ENCODE measurements at regions not wholly inside any gene's neighbourhood (a gene's known extent, or its start where the extent isn't known, plus 50 kb on each side); places are given as distances from the start of the nearest gene placed in this dataset.

DNA sequence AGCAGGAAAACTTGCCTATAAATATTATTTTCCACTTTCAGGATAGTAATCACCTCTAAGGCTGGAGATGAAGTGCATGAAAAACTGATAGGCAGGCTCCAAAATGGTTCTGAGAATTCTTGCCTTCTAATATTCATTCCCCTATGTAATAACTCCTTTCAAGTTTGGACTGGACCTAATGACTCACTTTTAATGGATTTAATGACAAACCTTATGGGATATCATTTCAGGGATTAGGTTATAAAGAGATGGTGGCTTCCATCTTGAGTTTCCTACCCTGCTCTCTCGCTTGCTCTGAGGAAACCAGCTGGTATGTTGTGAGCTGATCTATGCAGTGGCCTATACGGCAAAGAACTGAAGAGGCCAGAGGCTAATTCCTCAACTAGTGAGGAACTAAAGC, 192.0 kb downstream of the BCHE start:
- no peaks in the 10 kb centered on the region for H3K36me3 ChIP-seq (ENCODE audit: control insufficient read depth in 4 of 4, insufficient read depth in 4 of 4, low read length in 4 of 4)
- H3K4me3 ChIP-seq: no peak overlapping the region
- H3K9me3 ChIP-seq (ENCODE audit: control insufficient read depth in 4 of 4, insufficient read depth in 3 of 4, low read length in 3 of 4): peaks cover 0 to 4% (median 1%) of the 10 kb centered on the region in 4 donors
- H3K27ac ChIP-seq (ENCODE audit: low read depth in 1 of 2, low read length in 1 of 2): no peak overlapping the region
- peaks cover 0 to 4% (median 0%) of the 10 kb centered on the region in 5 donors for H3K4me1 ChIP-seq (ENCODE audit: control insufficient read depth in 5 of 5, insufficient read depth in 5 of 5, low read length in 5 of 5)
- DNase-seq (no peak), ATAC-seq (ENCODE audit: insufficient read depth, low FRiP score) (no peak)
- no peaks in the 10 kb centered on the region for H3K27me3 ChIP-seq (ENCODE audit: control insufficient read depth in 3 of 3, insufficient read depth in 3 of 3, low read length in 2 of 3)
- 84 to 85% methylated on average over 2 of the region's 2 CpGs for WGBS, 2 donors
- H3K9ac ChIP-seq (ENCODE audit: insufficient read depth in 1 of 2, low read length in 2 of 2): no peak overlapping the region
- no peak for TF ChIP-seq CTCF (IDR thresholded peaks at IDR 0.05; ENCODE audit: control extremely low read depth, extremely low read depth)

DNA sequence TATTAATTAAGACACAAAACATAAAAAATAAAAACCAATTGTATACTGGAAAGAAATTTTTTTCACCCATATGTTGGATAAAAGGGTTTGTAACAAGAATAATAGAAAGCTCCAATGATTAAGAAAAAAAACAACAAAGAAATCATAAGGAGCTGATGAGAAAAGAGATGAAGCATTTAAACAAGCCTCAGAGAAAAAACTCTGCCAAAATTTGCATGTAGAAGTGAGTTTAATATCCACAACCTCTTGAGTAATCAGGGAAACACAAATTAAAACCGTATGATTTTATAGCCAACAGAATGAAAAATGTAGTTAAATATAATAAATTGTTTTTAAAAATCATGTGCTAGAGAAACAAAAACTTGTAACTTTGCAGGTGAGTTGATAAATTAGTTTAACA, 192.9 kb downstream of the BCHE start:
- H3K4me3 ChIP-seq: no peak overlapping the region
- H3K9ac ChIP-seq (ENCODE audit: insufficient read depth in 1 of 2, low read length in 2 of 2): no peak overlapping the region
- DNase-seq (no peak), ATAC-seq (ENCODE audit: insufficient read depth, low FRiP score) (no peak)
- H3K27ac ChIP-seq (ENCODE audit: low read depth in 1 of 2, low read length in 1 of 2): no peak overlapping the region
- H3K36me3 ChIP-seq (ENCODE audit: control insufficient read depth in 4 of 4, insufficient read depth in 4 of 4, low read length in 4 of 4): no peaks in the 10 kb centered on the region
- WGBS, 2 donors: 66 to 80% methylated on average over 1 of the region's 1 CpG
- peaks cover 0 to 4% (median 0%) of the 10 kb centered on the region in 5 donors for H3K4me1 ChIP-seq (ENCODE audit: control insufficient read depth in 5 of 5, insufficient read depth in 5 of 5, low read length in 5 of 5)
- TF ChIP-seq CTCF (IDR thresholded peaks at IDR 0.05; ENCODE audit: control extremely low read depth, extremely low read depth): no peak
- no peaks in the 10 kb centered on the region for H3K27me3 ChIP-seq (ENCODE audit: control insufficient read depth in 3 of 3, insufficient read depth in 3 of 3, low read length in 2 of 3)
- H3K9me3 ChIP-seq (ENCODE audit: control insufficient read depth in 4 of 4, insufficient read depth in 3 of 4, low read length in 3 of 4): peaks cover 0 to 4% (median 1%) of the 10 kb centered on the region in 4 donors

DNA sequence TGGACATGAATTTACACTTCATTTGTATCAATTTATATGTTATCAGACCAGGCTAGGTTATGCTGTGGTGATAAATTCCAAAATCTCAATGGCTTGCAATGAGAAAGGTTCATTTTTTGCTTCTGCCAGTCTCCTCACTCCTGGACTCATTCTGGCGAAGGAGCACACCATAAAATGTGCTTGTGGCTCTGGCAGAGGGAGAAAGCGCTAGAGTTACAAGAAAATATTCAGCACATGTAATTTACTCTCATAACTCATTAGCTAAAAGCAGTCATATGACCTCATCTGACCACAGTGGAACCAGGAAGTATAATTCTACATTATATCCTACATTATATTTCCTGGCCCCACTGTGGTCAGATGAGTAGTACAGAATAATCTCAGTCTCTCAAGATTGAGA, 193.8 kb downstream of the BCHE start:
- no peaks in the 10 kb centered on the region for H3K36me3 ChIP-seq (ENCODE audit: control insufficient read depth in 4 of 4, insufficient read depth in 4 of 4, low read length in 4 of 4)
- ATAC-seq (ENCODE audit: insufficient read depth, low FRiP score) (no peak), DNase-seq (peak in 1 of 3 donors; percentile 4)
- H3K9ac ChIP-seq (ENCODE audit: insufficient read depth in 1 of 2, low read length in 2 of 2): no peak overlapping the region
- H3K4me1 ChIP-seq (ENCODE audit: control insufficient read depth in 5 of 5, insufficient read depth in 5 of 5, low read length in 5 of 5): peaks cover 0 to 4% (median 0%) of the 10 kb centered on the region in 5 donors
- peaks cover 0 to 4% (median 0%) of the 10 kb centered on the region in 4 donors for H3K9me3 ChIP-seq (ENCODE audit: control insufficient read depth in 4 of 4, insufficient read depth in 3 of 4, low read length in 3 of 4)
- H3K4me3 ChIP-seq: no peak overlapping the region
- 80 to 84% methylated on average over 2 of the region's 2 CpGs for WGBS, 2 donors
- no peaks in the 10 kb centered on the region for H3K27me3 ChIP-seq (ENCODE audit: control insufficient read depth in 3 of 3, insufficient read depth in 3 of 3, low read length in 2 of 3)
- TF ChIP-seq CTCF (IDR thresholded peaks at IDR 0.05; ENCODE audit: control extremely low read depth, extremely low read depth): no peak
- peak overlapping the region in 1 of 2 donors; percentile 53 for H3K27ac ChIP-seq (ENCODE audit: low read depth in 1 of 2, low read length in 1 of 2)
